HEK293 (cell line): ENCODE measurements at regions not wholly inside any gene's neighbourhood (a gene's known extent, or its start where the extent isn't known, plus 50 kb on each side); places are given as distances from the start of the nearest gene placed in this dataset.
"Not testable (repeated sequence)": the region's sequence is repeated elsewhere in the genome, so short reads cannot be mapped to it uniquely, and the experiment has no call there.

ENCODE experiments used
- CTCF ChIA-PET: fragments of 350-600 bp; formaldehyde crosslinking; extraction: SDS; loops from one replicate; lab custom pipeline; 2021; ENCODE audit warnings: antibody characterized with exemption; lab: Yijun Ruan, JAX
- POLR2A ChIA-PET: fragments of 300-600 bp; formaldehyde crosslinking; extraction: SDS; loops from one replicate; lab custom pipeline; 2020; ENCODE audit warnings: antibody characterized with exemption, inconsistent platforms; lab: Yijun Ruan, JAX
- H3K27ac ChIP-seq: fragments of 200-500 bp; sonication (Bioruptor generic); 2 replicates; pipeline ENCODE4 v1.5.1; 2014; ENCODE audit warnings: low read depth, low read length, control low read depth, inconsistent platforms; ENCODE audit errors: extremely low read depth
- H3K36me3 ChIP-seq, 2 experiments: fragments of 200-500 bp in 1 of 2; sonication (Bioruptor generic) in 1 of 2; 1 replicate in 1 of 2; 2 replicates in 1 of 2; pipeline ENCODE4 v1.5.1; 2014 to 2017; ENCODE audit warnings: inconsistent platforms in 2 of 2, low read length in 2 of 2; ENCODE audit not compliant: control insufficient read depth in 2 of 2, insufficient read depth in 1 of 2
- H3K4me1 ChIP-seq: fragments of 200-500 bp; sonication (Bioruptor generic); 2 replicates; pipeline ENCODE4 v1.5.1; 2014; ENCODE audit warnings: mild to moderate bottlenecking, low read length, inconsistent platforms; ENCODE audit not compliant: control insufficient read depth, insufficient read depth
- H3K4me3 ChIP-seq: 2 replicates; pipeline ENCODE4 v1.5.1; 2011; ENCODE audit warnings: low read depth, mild to moderate bottlenecking, control low read depth, low read length, moderate library complexity
- H3K9me3 ChIP-seq: fragments of 200-500 bp; sonication (Bioruptor generic); 2 replicates; pipeline ENCODE4 v1.5.1; 2014; ENCODE audit warnings: low read depth, low read length, inconsistent platforms; ENCODE audit not compliant: control insufficient read depth, insufficient read depth
- GLI2 ChIP-seq: fragments of 450-650 bp; formaldehyde crosslinking; IDR thresholded peaks from 2 replicates; pipeline ENCODE4; 2017; ENCODE audit warnings: missing biosample characterization, missing genetic modification characterization, low read depth, borderline replicate concordance
- GLI4 ChIP-seq: fragments of 450-650 bp; formaldehyde crosslinking; IDR thresholded peaks from 2 replicates; pipeline ENCODE4 v1.5.1; 2016; ENCODE audit warnings: missing biosample characterization, missing genetic modification characterization
- GLIS2 ChIP-seq: fragments of 450-650 bp; formaldehyde crosslinking; IDR thresholded peaks from 2 replicates; pipeline ENCODE4 v1.5.1; 2016; ENCODE audit warnings: missing biosample characterization, missing genetic modification characterization
- KLF1 ChIP-seq: fragments of 450-650 bp; formaldehyde crosslinking; IDR thresholded peaks from 2 replicates; pipeline ENCODE4 v1.5.1; 2016; ENCODE audit warnings: missing biosample characterization, missing genetic modification characterization
- KLF10 ChIP-seq: fragments of 450-650 bp; IDR thresholded peaks from 2 replicates; pipeline ENCODE4 v1.5.1; 2018; ENCODE audit warnings: missing biosample characterization, mild to moderate bottlenecking, missing genetic modification characterization
- PATZ1 ChIP-seq: fragments of 450-650 bp; formaldehyde crosslinking; IDR thresholded peaks from 2 replicates; pipeline ENCODE4 v1.5.1; 2016; ENCODE audit warnings: missing biosample characterization, missing genetic modification characterization
- YY2 ChIP-seq: fragments of 450-650 bp; formaldehyde crosslinking; IDR thresholded peaks from 2 replicates; pipeline ENCODE4 v1.5.1; 2016; ENCODE audit warnings: missing biosample characterization, missing genetic modification characterization
- ZBTB48 ChIP-seq: fragments of 450-650 bp; formaldehyde crosslinking; IDR thresholded peaks from 2 replicates; pipeline ENCODE4 v1.5.1; 2016; ENCODE audit warnings: missing biosample characterization, missing genetic modification characterization
- ZNF239 ChIP-seq: fragments of 450-650 bp; formaldehyde crosslinking; IDR thresholded peaks from 2 replicates; pipeline ENCODE4 v1.5.1; 2016; ENCODE audit warnings: missing biosample characterization, missing genetic modification characterization
- ZNF274 ChIP-seq, 2 experiments: fragments of 200-500 bp in 1 of 2; fragments of 450-650 bp in 1 of 2; sonication (Bioruptor generic) in 1 of 2; formaldehyde crosslinking in 1 of 2; IDR thresholded peaks; 2 replicates each; pipeline versions ENCODE4 v1.5.1 to v1.6.1; 2014 to 2016; ENCODE audit warnings: borderline replicate concordance in 1 of 2, inconsistent platforms in 1 of 2, low read length in 1 of 2, missing biosample characterization in 1 of 2, missing genetic modification characterization in 1 of 2
- ZNF324 ChIP-seq: fragments of 450-650 bp; formaldehyde crosslinking; IDR thresholded peaks from 2 replicates; pipeline ENCODE4 v1.5.1; 2016; ENCODE audit warnings: missing biosample characterization, missing genetic modification characterization
- ZNF513 ChIP-seq: fragments of 450-650 bp; IDR thresholded peaks from 2 replicates; pipeline ENCODE4 v1.5.1; 2018; ENCODE audit warnings: missing biosample characterization, missing genetic modification characterization
- ZNF529 ChIP-seq: fragments of 450-650 bp; formaldehyde crosslinking; IDR thresholded peaks from 2 replicates; pipeline ENCODE4 v1.5.1; 2017; ENCODE audit warnings: missing genetic modification characterization, missing biosample characterization; ENCODE audit not compliant: insufficient replicate concordance
- ZNF571 ChIP-seq: fragments of 450-650 bp; formaldehyde crosslinking; IDR thresholded peaks from 2 replicates; pipeline ENCODE4 v1.5.0; 2017; ENCODE audit warnings: missing biosample characterization, missing genetic modification characterization
- ZNF645 ChIP-seq: fragments of 450-650 bp; formaldehyde crosslinking; IDR thresholded peaks from 2 replicates; pipeline ENCODE4; 2016; ENCODE audit warnings: missing biosample characterization, missing genetic modification characterization
- ZNF704 ChIP-seq: fragments of 450-650 bp; formaldehyde crosslinking; IDR thresholded peaks from 2 replicates; pipeline ENCODE4 v1.5.1; 2016; ENCODE audit warnings: missing biosample characterization, missing genetic modification characterization
- ZNF76 ChIP-seq: fragments of 450-650 bp; formaldehyde crosslinking; IDR thresholded peaks from 2 replicates; pipeline ENCODE4; 2016; ENCODE audit warnings: low read depth, missing biosample characterization, missing genetic modification characterization, borderline replicate concordance
- ZNF791 ChIP-seq: fragments of 450-650 bp; formaldehyde crosslinking; IDR thresholded peaks from 2 replicates; pipeline ENCODE4 v1.5.1; 2016; ENCODE audit warnings: missing biosample characterization, missing genetic modification characterization
- TF ChIP-seq, protein P1 (sequence below): fragments of 450-650 bp; formaldehyde crosslinking; IDR thresholded peaks from 2 replicates; pipeline ENCODE4 v1.5.1; 2016; ENCODE audit warnings: missing biosample characterization, missing genetic modification characterization
- TF ChIP-seq, protein P2 (sequence below): fragments of 450-650 bp; formaldehyde crosslinking; IDR thresholded peaks from 2 replicates; pipeline ENCODE4 v1.5.1; 2016; ENCODE audit warnings: missing biosample characterization, missing genetic modification characterization
- TF ChIP-seq, protein P3 (sequence below): fragments of 450-650 bp; formaldehyde crosslinking; IDR thresholded peaks from 2 replicates; pipeline ENCODE4 v1.5.1; 2017; ENCODE audit warnings: missing biosample characterization, missing genetic modification characterization

DNA sequence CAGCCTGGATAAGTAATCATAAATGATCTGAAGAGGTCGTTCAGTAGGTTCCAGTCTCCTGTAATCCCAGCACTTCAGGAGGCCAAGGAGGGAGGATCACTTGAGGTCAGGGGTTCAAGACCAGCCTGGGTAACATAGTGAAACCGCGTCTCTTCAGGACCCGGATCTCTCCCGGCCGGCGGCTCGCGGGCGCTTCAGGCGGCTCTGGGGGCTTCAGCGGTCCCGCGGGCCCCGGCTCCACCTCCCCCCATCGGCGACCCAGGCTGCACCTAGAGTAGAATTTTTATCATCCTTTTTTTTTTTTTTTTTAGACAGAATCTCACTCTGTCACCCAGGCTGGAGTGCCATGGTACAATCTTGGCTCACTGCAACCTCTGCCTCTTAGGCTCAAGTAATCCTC is 95.9 kb downstream of the ABCC12 start:
- Histone ChIP-seq H3K36me3 (no peaks in the 10 kb centered on the region), H3K4me3 (no peak overlapping the region), H3K27ac (no peak overlapping the region), H3K4me1 (no peaks in the 10 kb centered on the region), H3K9me3 (no peaks in the 10 kb centered on the region)
- TF ChIP-seq GLIS2, result no peak
- TF ChIP-seq YY2 (tag by site-specific recombination), result no peak
- TF ChIP-seq GLI2 (tag by site-specific recombination), result no peak
- no peak for TF ChIP-seq ZNF274 (IDR thresholded peaks at IDR 0.05; ENCODE audit: low read length)
- TF ChIP-seq ZNF274 (tag by site-specific recombination; IDR thresholded peaks at IDR 0.05; ENCODE audit: borderline replicate concordance), result no peak
- TF ChIP-seq ZNF324 (tag by site-specific recombination), result no peak
- TF ChIP-seq ZNF529 (tag by site-specific recombination), result no peak
- no peak for TF ChIP-seq ZNF791 (tag by site-specific recombination)
- TF ChIP-seq ZNF704 (tag by site-specific recombination), result no peak
- TF ChIP-seq ZNF571, result no peak
- TF ChIP-seq ZNF645, result no peak
- TF ChIP-seq KLF1 (tag by site-specific recombination), result no peak
- TF ChIP-seq, protein P1, sequence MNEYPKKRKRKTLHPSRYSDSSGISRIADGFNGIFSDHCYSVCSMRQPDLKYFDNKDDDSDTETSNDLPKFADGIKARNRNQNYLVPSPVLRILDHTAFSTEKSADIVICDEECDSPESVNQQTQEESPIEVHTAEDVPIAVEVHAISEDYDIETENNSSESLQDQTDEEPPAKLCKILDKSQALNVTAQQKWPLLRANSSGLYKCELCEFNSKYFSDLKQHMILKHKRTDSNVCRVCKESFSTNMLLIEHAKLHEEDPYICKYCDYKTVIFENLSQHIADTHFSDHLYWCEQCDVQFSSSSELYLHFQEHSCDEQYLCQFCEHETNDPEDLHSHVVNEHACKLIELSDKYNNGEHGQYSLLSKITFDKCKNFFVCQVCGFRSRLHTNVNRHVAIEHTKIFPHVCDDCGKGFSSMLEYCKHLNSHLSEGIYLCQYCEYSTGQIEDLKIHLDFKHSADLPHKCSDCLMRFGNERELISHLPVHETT (tag by site-specific recombination), result no peak
- no peak for TF ChIP-seq ZNF239
- TF ChIP-seq ZNF76 (tag by site-specific recombination), result no peak
- TF ChIP-seq GLI4 (tag by site-specific recombination), result no peak
- TF ChIP-seq, protein P2, sequence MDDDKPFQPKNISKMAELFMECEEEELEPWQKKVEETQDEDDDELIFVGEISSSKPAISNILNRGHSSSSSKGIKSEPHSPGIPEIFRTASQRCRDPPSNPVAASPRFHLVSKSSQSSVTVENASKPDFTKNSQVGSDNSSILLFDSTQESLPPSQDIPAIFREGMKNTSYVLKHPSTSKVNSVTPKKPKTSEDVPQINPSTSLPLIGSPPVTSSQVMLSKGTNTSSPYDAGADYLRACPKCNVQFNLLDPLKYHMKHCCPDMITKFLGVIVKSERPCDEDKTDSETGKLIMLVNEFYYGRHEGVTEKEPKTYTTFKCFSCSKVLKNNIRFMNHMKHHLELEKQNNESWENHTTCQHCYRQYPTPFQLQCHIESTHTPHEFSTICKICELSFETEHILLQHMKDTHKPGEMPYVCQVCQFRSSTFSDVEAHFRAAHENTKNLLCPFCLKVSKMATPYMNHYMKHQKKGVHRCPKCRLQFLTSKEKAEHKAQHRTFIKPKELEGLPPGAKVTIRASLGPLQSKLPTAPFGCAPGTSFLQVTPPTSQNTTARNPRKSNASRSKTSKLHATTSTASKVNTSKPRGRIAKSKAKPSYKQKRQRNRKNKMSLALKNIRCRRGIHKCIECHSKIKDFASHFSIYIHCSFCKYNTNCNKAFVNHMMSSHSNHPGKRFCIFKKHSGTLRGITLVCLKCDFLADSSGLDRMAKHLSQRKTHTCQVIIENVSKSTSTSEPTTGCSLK (tag by site-specific recombination), result no peak
- POLR2A ChIA-PET, result no interaction called here
- CTCF ChIA-PET, result no interaction called here

- H3K9me3 ChIP-seq, CTCF ChIA-PET, H3K4me1 ChIP-seq, H3K36me3 ChIP-seq, POLR2A ChIA-PET, H3K27ac ChIP-seq, H3K4me3 ChIP-seq: not testable (repeated sequence)
These were observed 96.6 kb downstream of the ABCC12 start for GRCh38 chr16:48059190-48059589.

DNA sequence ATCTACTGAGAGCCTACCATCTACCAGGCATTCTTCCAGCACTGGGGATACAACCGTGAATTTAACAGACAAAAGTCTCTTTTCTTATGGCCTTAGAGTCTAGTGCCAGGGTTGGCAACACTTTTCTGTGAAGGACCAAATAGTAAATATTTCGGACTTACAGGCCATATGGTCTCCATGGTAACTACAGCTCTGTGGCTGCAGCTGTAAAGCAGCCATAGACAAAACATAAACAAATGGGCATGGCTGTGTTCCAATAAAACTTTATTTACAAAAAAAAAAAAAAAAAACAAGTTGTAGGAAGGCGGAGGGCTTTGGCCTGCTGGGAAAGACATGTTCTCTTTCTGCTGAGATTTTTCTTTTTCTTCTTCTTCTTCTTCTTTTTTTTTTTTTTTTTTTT is 98.7 kb downstream of the ABCC12 start:
- no peak overlapping the region for H3K4me3 ChIP-seq
- H3K4me1 ChIP-seq, result no peaks in the 10 kb centered on the region
- H3K27ac ChIP-seq, result no peak overlapping the region
- H3K9me3 ChIP-seq, result no peaks in the 10 kb centered on the region
- TF ChIP-seq KLF10 (tag by site-specific recombination) (no peak), PATZ1 (no peak), ZNF513 (tag by site-specific recombination) (no peak), ZBTB48 (tag by site-specific recombination) (no peak)
- TF ChIP-seq, protein P3, sequence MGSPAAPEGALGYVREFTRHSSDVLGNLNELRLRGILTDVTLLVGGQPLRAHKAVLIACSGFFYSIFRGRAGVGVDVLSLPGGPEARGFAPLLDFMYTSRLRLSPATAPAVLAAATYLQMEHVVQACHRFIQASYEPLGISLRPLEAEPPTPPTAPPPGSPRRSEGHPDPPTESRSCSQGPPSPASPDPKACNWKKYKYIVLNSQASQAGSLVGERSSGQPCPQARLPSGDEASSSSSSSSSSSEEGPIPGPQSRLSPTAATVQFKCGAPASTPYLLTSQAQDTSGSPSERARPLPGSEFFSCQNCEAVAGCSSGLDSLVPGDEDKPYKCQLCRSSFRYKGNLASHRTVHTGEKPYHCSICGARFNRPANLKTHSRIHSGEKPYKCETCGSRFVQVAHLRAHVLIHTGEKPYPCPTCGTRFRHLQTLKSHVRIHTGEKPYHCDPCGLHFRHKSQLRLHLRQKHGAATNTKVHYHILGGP, result no peak
- no peaks in the 10 kb centered on the region for H3K36me3 ChIP-seq
- ChIA-PET CTCF (no interaction called here), POLR2A (interaction anchor here (0.7 kb wide), 1 partner anchor 589 kb away, joined by 4 read pairs; no protein-coding TSS in a partner anchor)
